HG03342 (cell line): ENCODE measurements at regions not wholly inside any gene's neighbourhood (a gene's known extent, or its start where the extent isn't known, plus 50 kb on each side); places are given as distances from the start of the nearest gene placed in this dataset.
A peak's percentile ranks its signal among the peaks of the same experiment; 100 is the strongest.
"Not testable (repeated sequence)": the region's sequence is repeated elsewhere in the genome, so short reads cannot be mapped to it uniquely, and the experiment has no call there.

ENCODE experiments used
- ATAC-seq: cut with Tn5 transposase; IDR thresholded peaks from one replicate; pipeline ENCODE4 v1.9.1; 2021; ENCODE audit warnings: mild to moderate bottlenecking, moderate library complexity; ENCODE audit not compliant: unreplicated experiment

- ATAC-seq = not testable (repeated sequence)
Observed at GRCh38 chr4:154907345-154908045, 126.4 kb downstream of the RBM46 start.

DNA sequence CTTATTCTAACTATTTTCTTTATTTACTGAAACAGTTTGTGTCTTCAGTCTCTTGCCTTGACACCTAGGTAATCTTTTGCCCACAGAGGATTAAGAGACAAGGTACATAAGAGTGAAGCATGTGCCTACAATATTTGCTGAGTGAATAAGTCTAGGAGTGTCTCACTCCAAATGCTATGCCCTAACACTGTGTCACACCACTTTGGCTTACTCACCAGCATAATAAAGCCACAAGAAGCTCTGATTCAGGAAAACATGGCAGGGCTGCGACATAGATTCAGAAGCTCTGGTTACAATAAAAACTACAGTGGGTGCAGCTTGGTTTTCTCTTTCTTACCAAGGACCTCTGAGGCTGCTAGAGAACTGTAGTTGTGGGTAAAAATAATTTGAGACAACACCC is 127.1 kb downstream of the RBM46 start:
- ATAC-seq = no peak

DNA sequence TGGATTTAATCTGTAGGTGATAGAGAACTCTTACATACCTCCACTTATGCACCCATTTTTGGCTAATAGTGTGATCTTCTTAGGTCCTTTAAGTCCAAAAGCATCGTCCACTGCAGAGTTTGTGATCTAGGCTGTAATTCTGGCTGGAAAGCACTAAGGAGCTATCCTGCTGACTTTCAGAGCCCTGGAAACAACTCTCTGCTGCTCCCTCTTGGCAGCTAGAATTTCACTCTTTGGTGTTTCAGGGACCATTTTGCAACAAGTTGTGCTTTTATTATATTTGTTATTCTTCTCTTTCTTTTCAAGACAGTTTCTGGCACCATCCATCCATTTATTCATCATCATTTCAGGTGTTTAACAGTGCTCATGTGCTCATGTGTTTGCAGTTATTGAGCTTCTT is 130.0 kb downstream of the RBM46 start:
- ATAC-seq = no peak

GRCh38 chr4:154911608-154912098 is 130.6 kb downstream of the RBM46 start:
- no peak for ATAC-seq

DNA sequence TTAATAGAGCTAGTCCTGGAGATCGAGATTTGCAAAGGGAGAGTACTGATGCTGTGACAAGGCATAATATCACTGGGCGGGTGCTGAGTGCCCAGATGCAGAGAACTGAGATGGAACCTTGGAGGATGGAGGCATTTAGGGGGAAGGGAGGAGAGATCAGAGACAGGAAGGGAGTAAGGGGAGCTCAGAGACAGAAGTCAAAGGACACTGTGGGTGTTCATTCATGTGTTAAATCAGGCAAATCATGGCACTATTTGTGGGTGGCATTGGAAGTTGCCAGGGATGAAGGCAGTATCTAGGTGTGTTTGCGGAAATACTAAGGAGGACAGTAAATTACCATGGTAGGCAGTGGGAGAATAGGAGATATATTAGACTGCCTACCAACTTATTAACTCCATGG is 135.0 kb downstream of the RBM46 start:
- ATAC-seq = no peak

DNA sequence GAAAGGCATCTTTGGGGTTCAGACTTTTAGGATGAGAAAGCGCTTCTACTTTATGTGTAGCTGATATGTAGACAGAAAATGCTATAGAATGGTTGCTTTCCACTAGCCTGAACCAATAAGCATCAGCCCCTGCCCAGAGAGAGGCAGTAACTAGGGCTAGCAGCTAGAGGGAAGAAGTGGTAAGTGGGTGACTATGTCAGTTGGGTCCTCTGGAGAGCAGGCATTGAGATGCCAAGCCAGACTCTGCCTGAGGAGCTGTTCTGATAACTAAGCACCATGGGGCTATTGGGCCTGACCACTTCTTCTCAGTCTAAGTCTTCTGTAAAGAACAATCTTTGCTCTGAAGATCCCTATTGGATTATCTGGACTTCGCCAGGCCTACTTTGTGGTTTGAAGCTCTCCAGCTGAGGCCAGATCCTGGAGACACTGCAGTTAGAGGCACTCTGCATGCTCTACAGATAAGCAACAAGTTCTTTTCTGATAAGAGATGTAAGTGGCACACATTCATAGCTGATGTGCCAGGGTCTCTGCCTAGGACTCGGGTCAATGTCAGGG is 146.1 kb downstream of the RBM46 start:
- no peak for ATAC-seq

- ATAC-seq = no peak
Observed at GRCh38 chr4:154928640-154929257, 147.7 kb downstream of the RBM46 start.

- no peak for ATAC-seq
Observed at GRCh38 chr4:154936873-154937272, 155.8 kb downstream of the RBM46 start.

DNA sequence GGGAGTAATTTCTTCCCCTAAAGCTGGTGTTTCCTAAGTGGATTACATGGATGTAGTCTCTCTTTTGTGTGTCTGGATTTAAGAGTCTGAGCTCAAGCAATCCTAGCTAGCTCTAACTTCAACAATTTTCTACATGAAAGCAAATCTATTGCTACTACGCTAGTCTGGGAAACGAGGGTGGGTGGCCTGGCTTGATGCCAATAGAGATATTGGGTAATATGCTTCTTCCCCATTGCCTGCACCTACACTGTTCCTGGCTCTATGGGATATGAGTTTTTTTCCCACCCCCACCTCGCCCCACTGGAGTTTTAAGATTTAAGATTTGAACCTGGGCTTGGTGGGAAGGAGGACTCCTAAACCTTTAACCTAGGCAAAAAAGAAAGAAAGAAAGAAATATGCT is 158.8 kb downstream of the RBM46 start:
- no peak for ATAC-seq

DNA sequence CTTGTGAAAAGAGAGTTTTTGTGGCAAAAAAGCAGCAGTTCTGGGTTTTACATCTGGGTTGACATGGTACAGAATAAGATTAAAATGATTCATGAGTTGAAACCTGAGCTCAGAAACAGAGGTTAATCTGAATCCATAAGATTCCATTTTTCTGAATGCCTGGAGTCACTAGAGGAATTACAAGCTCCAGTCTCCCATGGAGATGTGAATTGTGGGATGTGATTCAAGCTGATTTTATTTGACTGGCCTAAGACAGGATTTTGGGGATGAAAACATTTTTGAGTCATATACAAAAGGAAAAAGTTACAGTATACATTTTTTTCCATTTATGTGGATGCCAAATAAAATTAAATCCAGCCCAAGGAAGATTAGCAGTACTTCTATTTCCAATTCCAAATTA is 161.1 kb downstream of the RBM46 start:
- ATAC-seq = no peak

GRCh38 chr4:154944996-154945395 is 163.9 kb downstream of the RBM46 start:
- ATAC-seq = no peak

GRCh38 chr4:154946113-154946512 is 165.0 kb downstream of the RBM46 start:
- no peak for ATAC-seq

GRCh38 chr4:154953691-154954090 is 172.6 kb downstream of the RBM46 start:
- ATAC-seq = no peak

DNA sequence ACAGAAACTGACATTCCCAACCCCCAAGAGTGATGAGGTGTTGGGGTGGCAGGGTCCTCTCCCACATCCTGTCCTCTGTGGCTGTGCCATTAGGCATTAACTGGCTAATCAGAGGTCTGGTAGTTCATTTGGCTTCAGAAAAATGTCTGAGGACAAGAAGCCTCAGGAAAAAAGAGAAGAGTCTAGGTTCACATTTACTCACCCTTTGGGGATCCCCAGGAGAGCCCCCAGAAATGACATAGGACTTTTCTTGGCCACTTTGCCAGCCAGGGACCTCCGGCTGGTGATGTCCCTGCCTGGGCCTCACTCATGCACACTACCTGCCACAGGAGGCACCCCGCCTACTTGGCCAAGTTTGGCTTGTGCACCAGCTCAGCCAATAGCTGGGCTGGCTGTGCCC is 173.0 kb downstream of the RBM46 start:
- no peak for ATAC-seq

DNA sequence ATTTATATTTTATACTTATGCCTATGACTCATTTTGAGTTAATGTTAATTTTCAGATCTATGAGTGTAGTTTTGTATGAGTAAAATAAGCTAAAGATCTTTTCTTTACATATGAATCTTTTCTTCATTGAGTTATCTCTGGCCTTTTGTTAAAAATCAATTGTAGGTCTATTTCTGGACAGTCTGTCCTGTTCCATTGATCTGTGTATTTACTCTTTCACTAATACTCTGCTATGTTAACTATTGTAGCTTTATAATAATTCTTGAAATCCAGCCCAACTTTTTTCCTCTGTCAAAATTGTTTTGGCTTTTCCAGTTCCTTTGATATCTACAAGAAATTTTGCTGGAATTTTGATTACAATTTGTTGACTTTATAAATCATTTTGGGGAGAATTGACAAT is 177.0 kb downstream of the RBM46 start:
- no peak for ATAC-seq

DNA sequence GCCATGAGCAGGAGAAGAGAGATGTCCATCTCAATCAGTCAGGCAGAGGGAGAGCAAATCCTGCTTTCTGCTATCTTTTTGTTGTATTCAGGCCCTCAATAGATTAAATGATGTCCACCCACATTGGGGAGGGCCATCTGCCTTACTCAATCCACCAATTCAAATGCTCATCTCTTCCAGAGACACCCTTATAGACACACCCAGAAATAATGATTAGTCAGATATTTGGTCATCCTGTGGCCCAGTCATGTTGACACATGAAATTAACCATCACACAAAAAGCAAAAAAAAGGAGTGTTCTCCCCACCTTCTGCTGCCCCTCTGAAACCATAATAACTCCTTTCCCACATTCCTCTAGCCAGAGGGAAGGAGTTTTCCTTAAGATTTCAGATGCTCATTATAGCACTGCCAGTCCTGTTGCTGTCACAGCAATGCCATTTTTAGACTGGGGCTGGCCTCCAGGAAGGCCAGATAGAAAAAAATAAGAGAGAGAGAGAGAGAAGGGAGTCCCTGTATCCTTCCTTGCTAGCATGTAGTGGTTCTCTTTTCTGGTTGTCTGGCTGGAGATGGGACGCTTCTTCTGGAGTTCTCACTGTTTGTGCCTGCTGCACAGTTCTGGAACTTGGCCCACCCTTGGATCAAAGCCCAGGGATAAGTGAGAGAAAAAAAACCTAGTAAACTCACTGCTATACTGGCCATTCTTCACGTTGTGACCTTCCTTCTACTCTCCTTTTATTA is 177.7 kb downstream of the RBM46 start:
- no peak for ATAC-seq

GRCh38 chr4:154959756-154960155 is 178.7 kb downstream of the RBM46 start:
- ATAC-seq = no peak

DNA sequence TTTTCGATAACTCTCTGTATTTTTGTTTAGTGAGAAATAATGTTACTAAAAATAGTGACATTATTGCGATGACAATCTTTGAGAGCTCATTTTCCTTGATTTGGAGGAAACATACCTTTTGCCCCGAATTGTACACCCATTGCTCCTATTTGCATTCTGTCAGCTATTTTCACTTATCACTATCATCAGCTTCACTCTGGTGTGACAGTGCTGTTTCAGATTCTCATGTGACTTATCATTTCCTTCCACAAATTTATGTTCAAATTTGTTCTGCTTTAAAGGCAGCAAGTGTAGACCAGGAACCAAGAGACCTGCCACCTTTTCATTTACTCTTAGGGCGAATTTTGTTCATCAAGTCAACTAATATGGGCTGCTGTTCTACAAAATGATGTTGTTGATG is 179.4 kb downstream of the RBM46 start:
- ATAC-seq = no peak

- ATAC-seq = peak; percentile 94
Observed at GRCh38 chr4:154961263-154961662, 180.2 kb downstream of the RBM46 start.

GRCh38 chr4:154973244-154974035 is 192.4 kb downstream of the RBM46 start:
- ATAC-seq = peak; percentile 46

GRCh38 chr4:154977228-154977627 is 196.2 kb downstream of the RBM46 start:
- ATAC-seq = no peak
